ENCODE measurements at regions not wholly inside any gene's neighbourhood (a gene's known extent, or its start where the extent isn't known, plus 50 kb on each side); places are given as distances from the start of the nearest gene placed in this dataset.

DNA sequence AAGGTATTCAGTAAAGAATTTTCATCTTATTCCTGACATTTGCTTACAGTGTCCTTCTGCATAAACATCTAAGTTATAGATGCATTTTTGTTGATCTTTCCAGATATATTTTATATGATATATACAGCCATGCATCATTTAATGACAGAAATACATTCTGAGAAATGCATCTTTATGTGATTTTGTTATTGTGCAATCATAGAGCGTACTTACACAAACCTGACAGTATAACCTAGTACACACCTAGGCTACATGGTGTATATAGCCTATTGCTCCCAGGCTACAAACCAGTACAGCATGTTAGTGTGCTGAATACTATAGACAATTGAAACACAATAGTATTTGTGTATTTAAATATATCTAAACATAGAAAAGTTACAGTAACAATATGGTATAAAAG is 642.0 kb downstream of the XPNPEP1 start:
- no peak overlapping the region for H3K4me3 ChIP-seq (ENCODE audit: low read depth, low read length)
- no peak for DNase-seq (ENCODE audit: low read depth)
- TF ChIP-seq, protein P1, sequence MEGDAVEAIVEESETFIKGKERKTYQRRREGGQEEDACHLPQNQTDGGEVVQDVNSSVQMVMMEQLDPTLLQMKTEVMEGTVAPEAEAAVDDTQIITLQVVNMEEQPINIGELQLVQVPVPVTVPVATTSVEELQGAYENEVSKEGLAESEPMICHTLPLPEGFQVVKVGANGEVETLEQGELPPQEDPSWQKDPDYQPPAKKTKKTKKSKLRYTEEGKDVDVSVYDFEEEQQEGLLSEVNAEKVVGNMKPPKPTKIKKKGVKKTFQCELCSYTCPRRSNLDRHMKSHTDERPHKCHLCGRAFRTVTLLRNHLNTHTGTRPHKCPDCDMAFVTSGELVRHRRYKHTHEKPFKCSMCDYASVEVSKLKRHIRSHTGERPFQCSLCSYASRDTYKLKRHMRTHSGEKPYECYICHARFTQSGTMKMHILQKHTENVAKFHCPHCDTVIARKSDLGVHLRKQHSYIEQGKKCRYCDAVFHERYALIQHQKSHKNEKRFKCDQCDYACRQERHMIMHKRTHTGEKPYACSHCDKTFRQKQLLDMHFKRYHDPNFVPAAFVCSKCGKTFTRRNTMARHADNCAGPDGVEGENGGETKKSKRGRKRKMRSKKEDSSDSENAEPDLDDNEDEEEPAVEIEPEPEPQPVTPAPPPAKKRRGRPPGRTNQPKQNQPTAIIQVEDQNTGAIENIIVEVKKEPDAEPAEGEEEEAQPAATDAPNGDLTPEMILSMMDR (conservative IDR thresholded peaks at IDR 0.05; ENCODE audit: low read depth, low read length) = no peak

DNA sequence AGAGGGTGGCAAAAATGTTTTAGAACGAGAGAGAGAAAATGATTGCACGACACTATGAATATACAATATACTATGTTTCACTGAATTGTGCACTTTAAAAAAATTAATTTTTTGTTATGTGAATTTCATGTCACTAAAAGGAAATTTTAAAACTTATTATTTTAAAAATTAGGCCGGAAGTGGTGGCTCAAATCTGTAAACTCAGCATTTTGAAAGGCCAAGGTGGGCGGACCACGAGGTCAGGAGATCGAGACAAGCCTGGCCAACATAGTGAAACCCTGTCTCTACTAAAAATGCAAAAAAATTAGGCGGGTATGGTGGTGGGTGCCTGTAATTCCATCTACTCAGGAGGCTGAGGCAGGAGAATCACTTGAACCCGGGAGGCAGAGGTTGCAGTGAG is 642.5 kb downstream of the XPNPEP1 start:
- TF ChIP-seq, protein P1 (conservative IDR thresholded peaks at IDR 0.05; ENCODE audit: low read depth, low read length) = no peak
- no peak for DNase-seq (ENCODE audit: low read depth)
- no peak overlapping the region for H3K4me3 ChIP-seq (ENCODE audit: low read depth, low read length)

DNA sequence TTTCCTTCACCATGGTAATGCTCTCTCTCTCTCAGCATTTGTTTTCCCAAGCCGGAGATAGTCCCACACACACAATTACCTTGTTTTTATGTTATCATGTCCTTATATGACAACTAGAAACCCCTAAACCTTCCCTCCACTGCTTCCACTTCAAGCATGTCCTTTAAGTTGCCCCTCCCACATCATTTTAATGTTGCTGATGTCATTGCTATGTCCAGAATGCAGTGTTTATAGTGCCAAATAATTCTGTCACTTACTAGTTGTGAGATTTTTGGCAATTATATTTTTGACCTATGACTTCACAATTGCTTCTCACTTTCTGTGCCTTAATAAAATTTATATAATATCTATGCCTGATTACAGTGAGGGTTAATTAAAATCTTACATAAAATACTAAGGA is 645.9 kb downstream of the XPNPEP1 start:
- TF ChIP-seq, protein P1 (conservative IDR thresholded peaks at IDR 0.05; ENCODE audit: low read depth, low read length) = no peak
- no peak overlapping the region for H3K4me3 ChIP-seq (ENCODE audit: low read depth, low read length)
- no peak for DNase-seq (ENCODE audit: low read depth)

DNA sequence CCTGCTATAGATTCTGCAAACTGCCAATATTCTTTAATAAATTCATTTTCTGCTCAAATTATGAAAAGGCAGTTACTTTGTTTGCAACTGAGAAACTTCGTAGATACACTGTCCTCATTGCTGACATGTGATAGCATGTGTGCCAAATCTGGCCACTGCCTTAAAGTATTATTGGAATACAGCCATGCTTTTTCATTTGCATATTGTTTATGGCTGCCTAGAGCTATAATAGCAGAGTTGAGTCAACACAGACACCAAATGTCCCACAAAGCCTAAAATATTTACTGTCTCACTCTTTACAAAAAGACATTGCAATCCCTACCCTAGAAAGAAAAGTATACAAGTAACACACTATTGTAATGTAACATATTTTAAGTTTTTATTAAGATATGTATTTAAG is 647.4 kb downstream of the XPNPEP1 start:
- TF ChIP-seq, protein P1 (conservative IDR thresholded peaks at IDR 0.05; ENCODE audit: low read depth, low read length) = no peak
- no peak overlapping the region for H3K4me3 ChIP-seq (ENCODE audit: low read depth, low read length)
- DNase-seq (ENCODE audit: low read depth) = no peak

DNA sequence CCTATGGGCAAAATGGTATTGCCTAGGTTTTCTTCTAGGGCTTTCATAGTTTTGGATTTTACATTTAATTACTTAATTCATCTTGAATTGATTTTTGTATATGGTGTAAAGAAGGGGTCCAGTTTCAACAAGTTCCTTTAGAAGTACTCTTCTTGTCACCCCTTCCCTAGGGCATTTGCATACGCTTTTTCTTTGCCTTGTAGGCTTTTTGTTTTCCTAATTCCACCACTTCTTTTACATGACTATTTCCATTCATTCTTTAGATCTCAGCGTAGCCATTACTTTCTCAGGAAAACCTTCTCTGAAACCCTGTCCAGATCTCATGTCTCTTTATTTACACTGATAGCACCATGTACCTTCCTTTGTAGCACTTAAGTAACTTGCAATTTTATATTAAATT is 648.6 kb downstream of the XPNPEP1 start:
- TF ChIP-seq, protein P1 (conservative IDR thresholded peaks at IDR 0.05; ENCODE audit: low read depth, low read length) = no peak

DNA sequence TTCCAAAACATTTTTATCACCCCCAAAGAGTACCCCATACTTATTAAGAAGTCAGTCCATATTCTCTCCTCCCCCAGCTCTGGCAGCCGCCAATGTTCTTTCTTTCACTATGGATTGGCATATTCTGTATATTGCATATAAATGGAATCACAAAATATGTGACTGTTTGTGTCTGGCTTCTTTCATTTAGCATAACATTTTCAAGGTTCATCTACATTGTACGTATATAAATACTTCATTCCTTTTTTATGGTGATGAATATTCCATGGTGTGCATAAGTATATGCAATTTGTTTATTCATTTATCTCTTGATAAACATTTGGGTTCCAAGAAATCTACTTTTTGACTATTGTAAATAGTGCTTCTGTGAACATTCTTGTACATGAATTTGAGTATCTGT is 653.1 kb downstream of the XPNPEP1 start:
- no peak overlapping the region for H3K4me3 ChIP-seq (ENCODE audit: low read depth, low read length)
- TF ChIP-seq, protein P1 (conservative IDR thresholded peaks at IDR 0.05; ENCODE audit: low read depth, low read length) = no peak
- DNase-seq (ENCODE audit: low read depth) = no peak

More for the DNA sequence above, 648.6 kb downstream of the XPNPEP1 start:
- no peak overlapping the region for H3K4me3 ChIP-seq (ENCODE audit: low read depth, low read length)
- no peak for DNase-seq (ENCODE audit: low read depth)

DNA sequence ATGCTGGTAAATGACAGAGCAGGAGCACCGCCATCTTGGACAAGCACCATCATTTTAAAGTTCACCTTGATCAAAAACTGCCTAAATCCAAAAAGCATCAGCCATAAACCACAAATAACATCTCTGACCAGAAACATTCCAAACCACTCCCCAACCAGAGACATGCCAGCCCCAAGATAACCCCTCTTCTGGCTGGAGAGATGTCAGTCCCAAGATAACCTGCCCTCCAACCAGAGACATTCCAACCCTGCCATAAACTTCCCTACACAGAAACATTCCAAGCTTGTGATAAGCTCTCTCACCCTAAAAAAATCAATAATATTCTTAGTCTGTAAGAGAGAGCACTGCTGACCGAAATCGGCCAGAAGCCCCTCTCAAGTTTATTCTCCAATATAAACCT is 659.3 kb downstream of the XPNPEP1 start:
- TF ChIP-seq, protein P1 (conservative IDR thresholded peaks at IDR 0.05; ENCODE audit: low read depth, low read length) = no peak
- no peak overlapping the region for H3K4me3 ChIP-seq (ENCODE audit: low read depth, low read length)
- no peak for DNase-seq (ENCODE audit: low read depth)
